ENCODE measurements at regions not wholly inside any gene's neighbourhood (a gene's known extent, or its start where the extent isn't known, plus 50 kb on each side); places are given as distances from the start of the nearest gene placed in this dataset.

DNA sequence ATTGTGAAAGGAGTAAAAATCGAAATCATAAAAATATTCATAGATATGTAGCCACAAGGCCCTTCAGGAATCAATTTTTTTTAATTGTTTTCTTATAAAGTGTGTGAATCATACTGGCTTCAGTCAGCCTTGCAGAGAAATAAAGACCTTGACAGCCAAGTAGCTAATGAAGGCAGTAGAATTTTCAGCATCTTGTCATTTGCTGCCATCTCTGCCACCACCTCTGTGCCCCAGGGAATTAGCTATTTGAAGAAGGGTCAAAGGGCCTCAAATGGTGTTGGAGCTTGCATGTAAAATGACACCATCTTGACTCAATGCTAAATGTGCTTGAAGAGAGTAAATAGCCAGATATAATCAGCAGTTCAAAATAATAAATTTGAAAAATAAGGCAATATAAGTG lies 359.4 kb upstream of the DCN start:
- Mint-ChIP-seq H3K27me3 (peaks cover 5% of the 10 kb centered on the region), H3K36me3 (no peaks in the 10 kb centered on the region), H3K4me1 (peaks cover 0 to 6% (median 0%) of the 10 kb centered on the region in 4 donors), H3K27ac (no peak overlapping the region), H3K9me3 (peaks cover 0 to 13% (median 3%) of the 10 kb centered on the region in 7 donors), H3K4me3 (no peak overlapping the region)
- ATAC-seq (ENCODE audit: low read depth in 2 of 2) (no peak), DNase-seq (no peak)
- H3K4me3 ChIP-seq (ENCODE audit: low read depth, low read length) = no peak overlapping the region
- H3K9me3 ChIP-seq (ENCODE audit: control insufficient read depth in 2 of 2, low read length in 2 of 2) = no peaks in the 10 kb centered on the region
- no peaks in the 10 kb centered on the region for H3K36me3 ChIP-seq (ENCODE audit: control insufficient read depth, insufficient read depth, low read length)
- H3K4me1 ChIP-seq (ENCODE audit: control insufficient read depth, insufficient read depth, low read length, poor library complexity, severe bottlenecking) = no peaks in the 10 kb centered on the region
- H3K27ac ChIP-seq (ENCODE audit: insufficient read depth, low read length, poor library complexity, severe bottlenecking) = no peak overlapping the region
- H3K27me3 ChIP-seq (ENCODE audit: control insufficient read depth, insufficient read depth, low read length) = peaks cover 7% of the 10 kb centered on the region

DNA sequence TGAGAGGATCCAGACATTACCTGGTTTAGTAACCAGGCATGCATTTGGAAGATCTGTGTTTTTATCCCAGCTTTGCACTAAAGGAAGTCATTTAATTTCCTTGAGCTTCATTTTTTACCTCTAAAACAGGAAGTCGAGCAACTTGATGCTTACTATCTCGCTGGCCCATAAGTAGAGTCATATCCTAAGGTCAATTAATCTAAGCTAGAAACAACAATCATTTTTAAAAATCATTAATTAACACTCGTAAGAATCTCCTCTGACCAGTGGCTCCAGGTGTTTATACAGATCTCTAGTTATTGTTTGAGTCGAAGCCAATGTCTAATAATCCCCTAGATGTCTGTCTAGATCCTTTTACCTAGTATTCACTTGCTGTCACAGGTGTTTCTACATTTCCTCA lies 355.8 kb upstream of the DCN start:
- H3K27ac ChIP-seq (ENCODE audit: insufficient read depth, low read length, poor library complexity, severe bottlenecking) = no peak overlapping the region
- Mint-ChIP-seq H3K36me3 (no peaks in the 10 kb centered on the region), H3K27me3 (no peaks in the 10 kb centered on the region), H3K27ac (no peak overlapping the region), H3K9me3 (peaks cover 1 to 13% (median 7%) of the 10 kb centered on the region in 7 donors), H3K4me3 (no peak overlapping the region), H3K4me1 (peaks cover 0 to 6% (median 0%) of the 10 kb centered on the region in 4 donors)
- DNase-seq (no peak), ATAC-seq (ENCODE audit: low read depth in 2 of 2) (no peak)
- no peak overlapping the region for H3K4me3 ChIP-seq (ENCODE audit: low read depth, low read length)
- H3K4me1 ChIP-seq (ENCODE audit: control insufficient read depth, insufficient read depth, low read length, poor library complexity, severe bottlenecking) = no peaks in the 10 kb centered on the region
- H3K36me3 ChIP-seq (ENCODE audit: control insufficient read depth, insufficient read depth, low read length) = no peaks in the 10 kb centered on the region
- peaks cover 2 to 4% of the 10 kb centered on the region in 2 experiments for H3K9me3 ChIP-seq (ENCODE audit: control insufficient read depth in 2 of 2, low read length in 2 of 2)
- H3K27me3 ChIP-seq (ENCODE audit: control insufficient read depth, insufficient read depth, low read length) = peaks cover 5% of the 10 kb centered on the region

DNA sequence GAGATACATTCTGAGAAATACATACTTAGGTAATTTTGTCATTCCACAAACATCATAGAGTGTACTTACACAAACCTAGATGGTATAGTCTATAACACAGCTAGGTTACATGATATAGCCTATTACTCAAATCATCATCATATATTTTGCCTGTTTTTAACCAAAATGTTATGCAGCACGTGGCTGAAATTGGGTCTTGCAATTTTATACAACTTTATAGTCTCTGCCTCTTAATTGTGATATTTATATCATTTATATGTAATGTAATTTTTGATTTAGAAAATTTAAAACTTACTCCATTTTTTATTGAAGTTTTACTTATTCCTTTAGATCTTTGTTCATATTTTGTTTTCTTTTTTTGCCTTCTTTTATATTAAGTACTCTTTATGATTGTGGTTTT lies 350.7 kb upstream of the DCN start:
- H3K4me3 Mint-ChIP-seq = no peak overlapping the region
- no peaks in the 10 kb centered on the region for H3K27me3 Mint-ChIP-seq
- ATAC-seq (ENCODE audit: low read depth in 2 of 2) (no peak), DNase-seq (no peak)
- H3K9me3 Mint-ChIP-seq = peaks cover 0 to 11% (median 7%) of the 10 kb centered on the region in 7 donors
- Histone ChIP-seq H3K9me3 (ENCODE audit: control insufficient read depth in 2 of 2, low read length in 2 of 2) (peaks cover 9% of the 10 kb centered on the region in 2 experiments), H3K36me3 (ENCODE audit: control insufficient read depth, insufficient read depth, low read length) (no peaks in the 10 kb centered on the region), H3K4me1 (ENCODE audit: control insufficient read depth, insufficient read depth, low read length, poor library complexity, severe bottlenecking) (no peaks in the 10 kb centered on the region), H3K27ac (ENCODE audit: insufficient read depth, low read length, poor library complexity, severe bottlenecking) (no peak overlapping the region), H3K4me3 (ENCODE audit: low read depth, low read length) (no peak overlapping the region), H3K27me3 (ENCODE audit: control insufficient read depth, insufficient read depth, low read length) (no peaks in the 10 kb centered on the region)
- H3K36me3 Mint-ChIP-seq = no peaks in the 10 kb centered on the region
- H3K27ac Mint-ChIP-seq = no peak overlapping the region
- peaks cover 0 to 6% (median 0%) of the 10 kb centered on the region in 4 donors for H3K4me1 Mint-ChIP-seq

DNA sequence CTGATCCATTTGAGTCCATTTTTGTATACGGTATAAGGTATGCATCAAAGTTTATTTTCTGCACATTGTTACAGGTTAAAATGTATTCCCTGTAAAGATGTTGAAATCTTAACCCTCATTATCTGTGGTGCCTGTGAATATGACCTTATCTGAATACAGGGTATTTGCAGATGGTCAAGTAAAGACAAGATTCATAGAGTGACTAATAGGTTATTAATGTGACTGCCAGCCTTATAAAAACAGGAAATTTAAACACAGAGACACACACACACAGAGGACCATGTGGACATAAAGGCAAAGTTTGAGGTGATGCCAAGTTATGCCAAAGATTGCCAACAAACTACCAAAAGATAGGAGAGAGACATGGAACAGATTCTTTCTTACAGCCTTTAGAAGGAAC lies 347.2 kb upstream of the DCN start:
- ATAC-seq (ENCODE audit: low read depth in 2 of 2) (no peak), DNase-seq (no peak)
- Mint-ChIP-seq H3K4me1 (no peaks in the 10 kb centered on the region), H3K36me3 (no peaks in the 10 kb centered on the region), H3K4me3 (no peak overlapping the region), H3K9me3 (peaks cover 0 to 8% (median 4%) of the 10 kb centered on the region in 7 donors), H3K27me3 (peaks cover 5% of the 10 kb centered on the region), H3K27ac (no peak overlapping the region)
- Histone ChIP-seq H3K27me3 (ENCODE audit: control insufficient read depth, insufficient read depth, low read length) (peaks cover 2% of the 10 kb centered on the region), H3K27ac (ENCODE audit: insufficient read depth, low read length, poor library complexity, severe bottlenecking) (no peak overlapping the region), H3K9me3 (ENCODE audit: control insufficient read depth in 2 of 2, low read length in 2 of 2) (peaks cover 9% of the 10 kb centered on the region in 2 experiments), H3K4me3 (ENCODE audit: low read depth, low read length) (no peak overlapping the region), H3K4me1 (ENCODE audit: control insufficient read depth, insufficient read depth, low read length, poor library complexity, severe bottlenecking) (no peaks in the 10 kb centered on the region), H3K36me3 (ENCODE audit: control insufficient read depth, insufficient read depth, low read length) (no peaks in the 10 kb centered on the region)

DNA sequence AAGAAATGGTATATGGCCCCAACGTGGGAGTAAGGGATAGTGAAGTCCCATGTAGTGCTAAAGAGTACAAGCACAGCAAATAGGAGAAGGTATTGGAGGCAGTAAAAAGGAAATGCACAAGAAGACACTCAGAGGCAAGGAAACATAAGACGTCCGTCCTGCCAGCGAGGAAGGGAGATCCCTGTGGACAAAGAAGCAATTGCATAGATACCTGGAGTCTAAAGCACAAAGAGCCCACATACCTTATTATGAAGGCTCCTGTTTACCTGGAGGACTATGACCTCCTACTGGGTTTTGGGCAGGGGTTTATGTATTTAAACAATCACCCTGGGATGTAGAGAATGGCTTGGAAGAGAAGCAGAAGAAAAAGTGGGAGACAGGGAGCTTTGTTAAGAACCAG lies 341.2 kb upstream of the DCN start:
- peaks cover 0 to 5% (median 0%) of the 10 kb centered on the region in 7 donors for H3K9me3 Mint-ChIP-seq
- H3K36me3 ChIP-seq (ENCODE audit: control insufficient read depth, insufficient read depth, low read length) = no peaks in the 10 kb centered on the region
- no peak overlapping the region for H3K27ac Mint-ChIP-seq
- peaks cover 2% of the 10 kb centered on the region for H3K27me3 ChIP-seq (ENCODE audit: control insufficient read depth, insufficient read depth, low read length)
- no peaks in the 10 kb centered on the region for H3K36me3 Mint-ChIP-seq
- H3K4me1 ChIP-seq (ENCODE audit: control insufficient read depth, insufficient read depth, low read length, poor library complexity, severe bottlenecking) = no peaks in the 10 kb centered on the region
- peaks cover 5% of the 10 kb centered on the region for H3K27me3 Mint-ChIP-seq
- ATAC-seq (ENCODE audit: low read depth in 2 of 2) (no peak), DNase-seq (no peak)
- no peaks in the 10 kb centered on the region for H3K4me1 Mint-ChIP-seq
- no peak overlapping the region for H3K4me3 Mint-ChIP-seq
- H3K9me3 ChIP-seq (ENCODE audit: control insufficient read depth in 2 of 2, low read length in 2 of 2) = no peaks in the 10 kb centered on the region
- no peak overlapping the region for H3K4me3 ChIP-seq (ENCODE audit: low read depth, low read length)
- no peak overlapping the region for H3K27ac ChIP-seq (ENCODE audit: insufficient read depth, low read length, poor library complexity, severe bottlenecking)

DNA sequence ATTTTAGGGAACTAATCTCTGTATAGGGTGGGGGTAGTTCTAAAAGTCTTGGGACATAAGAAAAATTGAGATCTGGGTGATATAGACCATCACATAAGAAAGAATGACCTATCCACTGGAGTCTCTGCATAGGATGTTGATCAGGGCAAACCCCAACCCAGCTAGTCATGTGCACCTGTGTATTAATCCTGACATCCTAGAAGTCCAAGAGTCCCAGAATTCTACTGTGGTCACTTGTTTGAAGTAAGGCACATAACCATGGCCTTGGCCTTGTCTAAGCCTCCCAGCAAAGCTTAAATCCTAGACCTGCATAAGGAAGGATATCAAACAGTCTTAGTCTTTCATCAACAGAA lies 334.1 kb upstream of the DCN start:
- Histone ChIP-seq H3K9me3 (ENCODE audit: control insufficient read depth in 2 of 2, low read length in 2 of 2) (no peaks in the 10 kb centered on the region), H3K4me1 (ENCODE audit: control insufficient read depth, insufficient read depth, low read length, poor library complexity, severe bottlenecking) (no peaks in the 10 kb centered on the region), H3K27me3 (ENCODE audit: control insufficient read depth, insufficient read depth, low read length) (peaks cover 7% of the 10 kb centered on the region), H3K36me3 (ENCODE audit: control insufficient read depth, insufficient read depth, low read length) (no peaks in the 10 kb centered on the region), H3K27ac (ENCODE audit: insufficient read depth, low read length, poor library complexity, severe bottlenecking) (no peak overlapping the region), H3K4me3 (ENCODE audit: low read depth, low read length) (no peak overlapping the region)
- no peak for ATAC-seq (ENCODE audit: low read depth in 2 of 2)
- H3K9me3 Mint-ChIP-seq = peaks cover 0 to 3% (median 0%) of the 10 kb centered on the region in 7 donors
- peaks cover 14% of the 10 kb centered on the region for H3K27me3 Mint-ChIP-seq
- H3K36me3 Mint-ChIP-seq = no peaks in the 10 kb centered on the region
- H3K4me3 Mint-ChIP-seq = no peak overlapping the region
- H3K27ac Mint-ChIP-seq = no peak overlapping the region
- no peaks in the 10 kb centered on the region for H3K4me1 Mint-ChIP-seq
- no peak for DNase-seq

DNA sequence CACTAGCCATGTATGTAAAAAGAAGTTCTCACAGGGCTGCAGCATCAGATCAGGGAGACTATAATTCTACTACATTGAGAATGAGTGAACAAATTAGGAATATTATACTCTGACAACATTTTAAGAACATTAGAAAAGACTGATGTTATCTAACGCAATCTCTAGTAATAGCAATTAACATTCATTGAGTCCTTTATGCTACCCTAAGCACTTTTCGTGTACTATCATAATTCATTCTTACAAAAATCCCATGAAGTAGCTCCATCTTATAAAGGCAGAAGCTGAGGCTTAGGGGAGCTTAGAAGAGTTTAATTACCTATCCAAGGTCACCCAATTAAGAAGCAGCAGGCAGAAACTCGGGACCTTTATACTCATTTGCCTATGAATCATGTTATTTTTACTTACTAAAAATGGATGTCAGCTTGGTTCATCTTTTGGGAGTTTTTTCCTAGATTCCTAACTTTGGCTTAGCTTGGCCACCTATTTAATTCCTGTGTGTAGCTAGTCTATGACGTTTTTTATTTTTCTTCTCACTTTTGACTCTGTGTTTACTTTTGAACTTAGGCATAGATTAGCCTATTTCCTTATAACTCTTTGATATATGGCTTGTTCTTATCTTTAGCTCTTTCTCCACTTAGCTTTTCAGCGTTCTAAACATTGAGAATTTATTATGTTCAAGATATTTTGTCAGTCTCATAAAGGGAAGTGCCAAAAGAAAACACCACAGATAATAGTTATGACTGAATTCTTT lies 333.5 kb upstream of the DCN start:
- Histone ChIP-seq H3K27ac (ENCODE audit: insufficient read depth, low read length, poor library complexity, severe bottlenecking) (no peak overlapping the region), H3K4me3 (ENCODE audit: low read depth, low read length) (no peak overlapping the region), H3K9me3 (ENCODE audit: control insufficient read depth in 2 of 2, low read length in 2 of 2) (no peaks in the 10 kb centered on the region), H3K4me1 (ENCODE audit: control insufficient read depth, insufficient read depth, low read length, poor library complexity, severe bottlenecking) (no peaks in the 10 kb centered on the region), H3K27me3 (ENCODE audit: control insufficient read depth, insufficient read depth, low read length) (peaks cover 7% of the 10 kb centered on the region), H3K36me3 (ENCODE audit: control insufficient read depth, insufficient read depth, low read length) (no peaks in the 10 kb centered on the region)
- H3K27ac Mint-ChIP-seq = no peak overlapping the region
- no peak overlapping the region for H3K4me3 Mint-ChIP-seq
- no peaks in the 10 kb centered on the region for H3K36me3 Mint-ChIP-seq
- H3K27me3 Mint-ChIP-seq = peaks cover 14% of the 10 kb centered on the region
- no peaks in the 10 kb centered on the region for H3K4me1 Mint-ChIP-seq
- no peak for ATAC-seq (ENCODE audit: low read depth in 2 of 2)
- H3K9me3 Mint-ChIP-seq = peaks cover 0 to 3% (median 0%) of the 10 kb centered on the region in 7 donors
- no peak for DNase-seq

DNA sequence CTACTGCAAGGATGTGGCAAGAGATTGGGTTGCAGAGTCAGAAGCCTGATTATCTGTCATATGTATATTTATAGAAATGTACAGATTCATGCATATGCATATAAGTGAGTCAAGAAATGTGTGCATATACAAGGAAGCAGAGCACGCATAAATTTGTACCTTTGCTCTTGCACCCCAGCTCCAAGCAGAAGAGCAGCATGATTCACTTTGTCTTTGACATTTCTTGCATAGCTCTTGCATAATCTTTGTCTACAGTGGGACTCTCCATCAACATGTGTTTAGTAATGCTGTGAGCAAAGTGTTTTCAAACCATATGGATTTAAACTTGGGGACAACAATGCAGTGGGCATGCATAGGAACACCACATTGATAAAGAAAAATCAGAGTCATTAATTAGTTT lies 330.7 kb upstream of the DCN start:
- H3K27ac Mint-ChIP-seq = no peak overlapping the region
- no peaks in the 10 kb centered on the region for H3K4me1 Mint-ChIP-seq
- no peak overlapping the region for H3K4me3 Mint-ChIP-seq
- H3K27me3 ChIP-seq (ENCODE audit: control insufficient read depth, insufficient read depth, low read length) = peaks cover 7% of the 10 kb centered on the region
- H3K4me3 ChIP-seq (ENCODE audit: low read depth, low read length) = no peak overlapping the region
- no peaks in the 10 kb centered on the region for H3K36me3 ChIP-seq (ENCODE audit: control insufficient read depth, insufficient read depth, low read length)
- DNase-seq (no peak), ATAC-seq (ENCODE audit: low read depth in 2 of 2) (no peak)
- H3K27me3 Mint-ChIP-seq = peaks cover 14% of the 10 kb centered on the region
- H3K4me1 ChIP-seq (ENCODE audit: control insufficient read depth, insufficient read depth, low read length, poor library complexity, severe bottlenecking) = no peaks in the 10 kb centered on the region
- H3K27ac ChIP-seq (ENCODE audit: insufficient read depth, low read length, poor library complexity, severe bottlenecking) = no peak overlapping the region
- no peaks in the 10 kb centered on the region for H3K9me3 ChIP-seq (ENCODE audit: control insufficient read depth in 2 of 2, low read length in 2 of 2)
- no peaks in the 10 kb centered on the region for H3K36me3 Mint-ChIP-seq
- no peaks in the 10 kb centered on the region for H3K9me3 Mint-ChIP-seq
